ENCODE measurements at regions not wholly inside any gene's neighbourhood (a gene's known extent, or its start where the extent isn't known, plus 50 kb on each side); places are given as distances from the start of the nearest gene placed in this dataset.

GRCh38 chr3:137110392-137110996, 152.7 kb downstream of the IL20RB start:
- TF ChIP-seq CTCF (IDR thresholded peaks at IDR 0.05; ENCODE audit: insufficient read depth, low read depth, low read length): peak; percentile 81
- no peak overlapping the region for H3K4me3 ChIP-seq (ENCODE audit: low read depth, low read length)
- DNase-seq (ENCODE audit: low read depth): peak; percentile 19

- DNase-seq (ENCODE audit: low read depth): no peak
- no peak overlapping the region for H3K4me3 ChIP-seq (ENCODE audit: low read depth, low read length)
- no peak for TF ChIP-seq CTCF (IDR thresholded peaks at IDR 0.05; ENCODE audit: insufficient read depth, low read depth, low read length)
These were observed 153.7 kb downstream of the IL20RB start for GRCh38 chr3:137111497-137111896.

GRCh38 chr3:137116619-137117018, 158.8 kb downstream of the IL20RB start:
- no peak for TF ChIP-seq CTCF (IDR thresholded peaks at IDR 0.05; ENCODE audit: insufficient read depth, low read depth, low read length)
- no peak for DNase-seq (ENCODE audit: low read depth)
- H3K4me3 ChIP-seq (ENCODE audit: low read depth, low read length): no peak overlapping the region

- no peak overlapping the region for H3K4me3 ChIP-seq (ENCODE audit: low read depth, low read length)
- peak; percentile 53 for DNase-seq (ENCODE audit: low read depth)
- peak; percentile 84 for TF ChIP-seq CTCF (IDR thresholded peaks at IDR 0.05; ENCODE audit: insufficient read depth, low read depth, low read length)
These were observed 164.0 kb downstream of the IL20RB start for GRCh38 chr3:137121704-137122314.

GRCh38 chr3:137131081-137131480, 173.3 kb downstream of the IL20RB start:
- TF ChIP-seq CTCF (IDR thresholded peaks at IDR 0.05; ENCODE audit: insufficient read depth, low read depth, low read length): no peak
- no peak for DNase-seq (ENCODE audit: low read depth)
- H3K4me3 ChIP-seq (ENCODE audit: low read depth, low read length): no peak overlapping the region

- DNase-seq (ENCODE audit: low read depth): no peak
- H3K4me3 ChIP-seq (ENCODE audit: low read depth, low read length): no peak overlapping the region
- no peak for TF ChIP-seq CTCF (IDR thresholded peaks at IDR 0.05; ENCODE audit: insufficient read depth, low read depth, low read length)
These were observed 176.6 kb downstream of the IL20RB start for GRCh38 chr3:137134431-137134830.

GRCh38 chr3:137148406-137148805, 190.6 kb downstream of the IL20RB start:
- no peak for DNase-seq (ENCODE audit: low read depth)
- no peak for TF ChIP-seq CTCF (IDR thresholded peaks at IDR 0.05; ENCODE audit: insufficient read depth, low read depth, low read length)
- no peak overlapping the region for H3K4me3 ChIP-seq (ENCODE audit: low read depth, low read length)
